DOHH2 (cell line): ENCODE measurements at regions not wholly inside any gene's neighbourhood (a gene's known extent, or its start where the extent isn't known, plus 50 kb on each side); places are given as distances from the start of the nearest gene placed in this dataset.
"Not testable (repeated sequence)": the region's sequence is repeated elsewhere in the genome, so short reads cannot be mapped to it uniquely, and the experiment has no call there.

Source experiments
- EZH2phosphoT487 ChIP-seq: fragments of 200-600 bp; sonication (generic); IDR thresholded peaks from 2 replicates; pipeline ENCODE4 v1.6.1; 2017; ENCODE audit warnings: borderline replicate concordance, mild to moderate bottlenecking, antibody characterized with exemption, low read length, moderate library complexity, mixed read lengths
- TF ChIP-seq, protein P1 (sequence below): fragments of 200-600 bp; sonication (generic); IDR thresholded peaks from one replicate; pipeline ENCODE4 v1.5.1; 2014; ENCODE audit warnings: antibody characterized with exemption, mild to moderate bottlenecking, low read depth, low read length; ENCODE audit not compliant: poor library complexity, severe bottlenecking

DNA sequence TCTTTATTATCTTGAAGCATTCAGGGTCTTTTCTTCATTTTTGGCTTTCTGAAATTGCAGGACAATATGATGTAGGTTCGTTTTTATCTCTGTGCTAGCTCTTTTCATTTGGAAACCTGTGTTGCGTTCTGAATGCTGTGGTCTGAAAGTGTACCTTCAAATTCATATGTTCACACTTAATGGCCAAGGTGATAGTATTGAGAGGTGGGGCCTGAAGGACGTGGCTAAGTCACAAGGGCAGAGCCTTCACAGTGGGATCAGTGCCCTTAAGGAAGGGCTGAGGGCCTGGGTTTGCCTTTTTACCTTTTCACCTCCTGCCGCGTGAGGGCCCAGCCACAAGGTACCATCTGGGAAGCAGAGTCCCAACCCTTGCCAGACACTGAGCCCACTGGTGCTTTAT lies 93.8 kb upstream of the SAMD11 start:
- TF ChIP-seq, protein P1, sequence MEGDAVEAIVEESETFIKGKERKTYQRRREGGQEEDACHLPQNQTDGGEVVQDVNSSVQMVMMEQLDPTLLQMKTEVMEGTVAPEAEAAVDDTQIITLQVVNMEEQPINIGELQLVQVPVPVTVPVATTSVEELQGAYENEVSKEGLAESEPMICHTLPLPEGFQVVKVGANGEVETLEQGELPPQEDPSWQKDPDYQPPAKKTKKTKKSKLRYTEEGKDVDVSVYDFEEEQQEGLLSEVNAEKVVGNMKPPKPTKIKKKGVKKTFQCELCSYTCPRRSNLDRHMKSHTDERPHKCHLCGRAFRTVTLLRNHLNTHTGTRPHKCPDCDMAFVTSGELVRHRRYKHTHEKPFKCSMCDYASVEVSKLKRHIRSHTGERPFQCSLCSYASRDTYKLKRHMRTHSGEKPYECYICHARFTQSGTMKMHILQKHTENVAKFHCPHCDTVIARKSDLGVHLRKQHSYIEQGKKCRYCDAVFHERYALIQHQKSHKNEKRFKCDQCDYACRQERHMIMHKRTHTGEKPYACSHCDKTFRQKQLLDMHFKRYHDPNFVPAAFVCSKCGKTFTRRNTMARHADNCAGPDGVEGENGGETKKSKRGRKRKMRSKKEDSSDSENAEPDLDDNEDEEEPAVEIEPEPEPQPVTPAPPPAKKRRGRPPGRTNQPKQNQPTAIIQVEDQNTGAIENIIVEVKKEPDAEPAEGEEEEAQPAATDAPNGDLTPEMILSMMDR: not testable (repeated sequence)
- TF ChIP-seq EZH2phosphoT487: not testable (repeated sequence)
